Endometrial microvascular endothelial cells (primary cell): ENCODE measurements at regions not wholly inside any gene's neighbourhood (a gene's known extent, or its start where the extent isn't known, plus 50 kb on each side); places are given as distances from the start of the nearest gene placed in this dataset.

Experiments used
- in situ Hi-C: cut with HindIII; loops from 2 replicates; pipeline ENCODE4 v1.10.0; 2017; ENCODE audit warnings: low sequenced_read_pairs, low pct_unique_long_range_greater_than_20kb; ENCODE audit errors: inconsistent ontology term

- in situ Hi-C loops = no loop called here
Observed at GRCh38 chr9:14522627-14523379, 170.4 kb downstream of the ZDHHC21 start.

DNA sequence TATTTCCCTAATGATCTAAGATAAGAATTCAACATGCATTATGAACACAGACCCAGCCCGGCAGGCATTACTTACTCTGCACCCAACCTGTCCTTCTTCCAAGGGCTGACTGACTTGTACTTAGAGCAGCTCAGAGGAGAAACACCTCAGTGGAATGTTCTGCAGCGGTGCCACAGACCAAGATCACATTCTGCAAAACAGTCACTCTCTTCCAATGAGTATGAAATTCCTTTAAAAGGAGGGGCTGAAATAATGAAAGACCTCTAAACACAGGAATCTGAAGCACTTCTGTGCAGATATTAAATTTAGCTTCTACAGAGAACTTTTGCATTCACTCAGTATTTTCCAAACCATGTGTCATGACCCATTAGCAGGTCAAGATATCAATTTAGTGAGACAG is 172.9 kb downstream of the ZDHHC21 start:
- in situ Hi-C loops = no loop called here

- in situ Hi-C loops = no loop called here
Observed at GRCh38 chr9:14517154-14517906, 175.9 kb downstream of the ZDHHC21 start.

DNA sequence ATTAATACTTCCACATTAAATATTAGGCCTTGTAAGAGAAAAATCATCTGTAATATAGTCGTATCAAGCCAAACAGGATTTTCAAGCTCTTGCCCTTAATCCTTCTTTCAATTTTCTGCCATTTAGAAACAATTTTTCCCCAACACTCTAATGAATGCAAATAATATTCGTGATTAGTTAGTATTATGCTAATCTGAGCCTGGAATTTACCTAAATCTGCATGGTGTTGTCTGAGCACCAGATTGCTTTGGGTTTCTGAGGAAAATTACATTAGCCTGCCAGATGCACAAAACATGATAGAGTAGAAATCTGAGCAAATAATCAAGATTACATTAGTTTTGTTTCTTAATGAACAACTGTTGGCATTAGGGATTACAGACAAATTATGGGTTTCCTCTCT is 176.6 kb downstream of the ZDHHC21 start:
- in situ Hi-C loops = no loop called here

- in situ Hi-C loops = no loop called here
Observed at GRCh38 chr9:14515571-14516198, 177.5 kb downstream of the ZDHHC21 start.

- in situ Hi-C loops = no loop called here
Observed at GRCh38 chr9:14515049-14515448, 178.2 kb downstream of the ZDHHC21 start.

GRCh38 chr9:14512942-14513341 is 180.3 kb downstream of the ZDHHC21 start:
- in situ Hi-C loops = no loop called here

DNA sequence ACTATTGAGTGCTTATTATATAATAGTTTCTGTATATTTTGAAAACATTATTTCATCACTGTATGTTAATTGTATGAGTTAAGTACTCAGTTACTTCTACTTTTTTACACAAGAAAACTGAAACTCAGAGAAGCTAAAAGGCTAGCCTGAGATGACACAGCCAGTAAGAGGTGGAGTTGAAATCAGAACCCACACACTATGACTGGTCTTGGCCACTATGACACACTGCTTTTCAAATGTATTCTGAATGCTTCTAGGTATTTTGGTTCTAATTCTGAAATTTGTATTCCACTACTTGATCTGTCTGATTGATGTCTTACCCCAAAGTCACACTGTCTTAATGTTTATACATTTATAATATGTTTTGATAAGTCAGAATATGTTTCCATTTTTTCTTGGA is 181.8 kb downstream of the ZDHHC21 start:
- in situ Hi-C loops = no loop called here

DNA sequence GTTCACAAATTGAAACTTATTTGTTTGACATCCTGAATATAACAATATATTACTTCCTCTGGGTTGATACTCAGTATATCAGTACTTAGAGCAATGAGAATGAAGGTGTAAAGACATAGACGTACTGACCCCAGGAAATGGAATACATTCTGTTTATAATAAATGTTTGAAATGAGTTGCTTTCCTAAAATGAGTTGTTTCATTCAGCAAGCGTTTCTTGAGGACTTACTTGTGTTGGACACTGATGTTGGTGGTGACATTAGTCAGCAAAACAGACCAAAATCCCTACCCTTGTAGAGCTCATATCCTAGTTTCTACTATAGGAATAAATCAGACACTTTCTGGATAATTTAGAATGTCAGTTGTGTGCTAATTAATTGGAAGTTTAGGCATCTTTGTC is 184.3 kb downstream of the ZDHHC21 start:
- in situ Hi-C loops = no loop called here

DNA sequence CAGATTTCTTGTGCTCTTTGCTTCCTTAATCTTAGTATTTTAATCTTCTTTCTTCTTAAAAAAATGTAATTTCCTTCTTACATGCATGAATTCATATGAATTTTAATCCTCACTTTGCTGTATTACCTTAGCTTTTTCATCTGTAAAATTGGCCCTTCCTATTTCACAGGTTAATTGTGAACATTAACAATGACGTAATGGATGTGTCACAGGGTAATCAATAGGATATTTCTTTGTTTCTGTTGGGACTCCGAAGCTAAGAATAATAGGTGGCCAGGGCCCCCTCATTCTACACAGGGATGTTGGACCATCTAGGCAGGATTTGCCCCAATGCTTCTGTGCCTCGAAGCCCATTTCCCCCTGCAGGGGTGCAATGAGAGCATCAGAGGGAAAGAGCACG is 187.4 kb upstream of the NFIB start:
- in situ Hi-C loops = no loop called here

- in situ Hi-C loops = no loop called here
Observed at GRCh38 chr9:14500705-14501104, 186.8 kb upstream of the NFIB start.

GRCh38 chr9:14499976-14500375 is 186.0 kb upstream of the NFIB start:
- in situ Hi-C loops = no loop called here

DNA sequence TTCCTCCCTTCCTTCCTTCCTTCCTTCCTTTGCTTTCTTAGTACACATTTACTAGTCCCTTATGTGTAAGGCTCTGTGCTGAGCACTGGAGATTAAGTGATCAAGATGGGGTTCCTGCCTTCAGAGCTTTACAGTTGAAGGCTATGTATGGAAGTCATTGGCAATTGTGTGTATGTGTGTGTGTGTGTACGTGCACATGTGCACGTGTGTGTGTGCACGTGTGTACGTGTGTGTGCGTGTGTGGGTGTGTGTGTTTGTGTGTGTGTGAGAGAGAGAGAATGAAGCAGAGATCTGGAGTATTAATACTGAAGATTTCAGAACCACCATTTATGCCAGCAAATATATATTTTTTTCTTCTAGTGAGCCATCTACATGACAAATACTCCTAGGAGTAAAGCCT is 184.9 kb upstream of the NFIB start:
- in situ Hi-C loops = no loop called here

GRCh38 chr9:14497476-14497875 is 183.5 kb upstream of the NFIB start:
- in situ Hi-C loops = no loop called here

GRCh38 chr9:14488421-14489190 is 174.7 kb upstream of the NFIB start:
- in situ Hi-C loops = no loop called here

DNA sequence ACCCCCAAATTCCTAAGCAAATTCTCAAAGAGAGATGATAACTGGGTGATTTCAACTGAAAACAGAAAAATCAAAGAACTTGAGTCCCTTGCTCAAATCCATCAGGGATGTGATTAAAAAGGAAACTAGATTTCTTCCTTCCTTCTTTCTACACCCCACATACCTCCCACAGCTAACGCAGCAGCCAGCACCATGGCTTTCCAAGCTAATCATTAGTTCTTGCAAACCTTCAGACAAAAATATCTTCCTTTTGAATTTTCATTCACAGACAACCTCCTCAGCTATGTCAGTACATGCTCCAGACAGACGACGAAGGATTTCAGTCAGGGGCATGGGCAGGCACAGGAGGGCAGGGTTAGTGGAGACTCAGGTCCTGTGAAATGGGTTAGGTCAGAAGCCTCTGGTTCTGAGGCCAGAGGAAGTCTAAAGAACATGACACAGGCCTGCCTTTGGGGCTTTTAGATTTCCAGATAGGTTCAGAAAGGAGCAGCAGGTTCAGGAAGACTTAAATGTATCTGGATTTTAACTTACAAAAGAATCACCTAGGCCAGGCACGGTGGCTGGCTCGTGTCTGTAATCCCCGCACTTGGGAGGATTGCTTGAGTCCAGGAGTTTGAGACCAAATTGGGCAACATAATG is 173.7 kb upstream of the NFIB start:
- in situ Hi-C loops = no loop called here

DNA sequence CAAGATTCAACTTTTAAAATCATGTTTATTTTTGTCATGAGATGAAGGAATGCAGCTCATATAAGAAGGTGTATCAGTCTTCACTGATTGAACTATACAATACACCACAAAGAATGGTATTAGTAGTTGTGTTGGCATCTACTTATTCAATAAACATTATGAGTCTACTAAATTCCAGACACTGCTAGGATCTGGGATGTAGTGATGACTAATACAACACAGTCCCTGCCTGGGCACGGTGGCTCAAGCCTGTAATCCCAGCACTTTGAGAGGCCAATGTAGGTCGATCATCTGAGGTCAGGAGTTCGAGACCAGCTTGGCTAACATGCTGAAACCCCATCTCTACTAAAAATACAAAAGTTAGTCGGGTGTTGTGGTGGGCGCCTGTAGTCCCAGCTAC is 171.4 kb upstream of the NFIB start:
- in situ Hi-C loops = no loop called here

DNA sequence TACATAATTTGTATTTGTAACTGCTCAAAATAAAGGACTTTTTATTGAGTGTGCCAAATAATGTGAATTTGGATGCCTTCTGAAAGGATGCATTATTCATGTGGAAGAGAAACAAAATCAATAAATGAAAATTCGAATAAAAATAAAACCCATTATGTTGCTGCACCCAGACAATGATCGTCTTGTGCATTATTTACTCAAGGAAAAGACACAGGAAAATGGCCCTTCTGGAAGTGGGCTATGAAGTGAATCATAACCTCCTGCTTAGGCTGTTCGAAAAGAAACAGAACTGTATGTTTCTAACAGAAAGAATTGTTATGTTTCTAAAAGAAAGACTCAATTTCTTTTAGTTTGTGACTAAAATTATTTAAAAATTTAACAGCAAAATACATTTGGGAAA is 168.9 kb upstream of the NFIB start:
- in situ Hi-C loops = no loop called here

DNA sequence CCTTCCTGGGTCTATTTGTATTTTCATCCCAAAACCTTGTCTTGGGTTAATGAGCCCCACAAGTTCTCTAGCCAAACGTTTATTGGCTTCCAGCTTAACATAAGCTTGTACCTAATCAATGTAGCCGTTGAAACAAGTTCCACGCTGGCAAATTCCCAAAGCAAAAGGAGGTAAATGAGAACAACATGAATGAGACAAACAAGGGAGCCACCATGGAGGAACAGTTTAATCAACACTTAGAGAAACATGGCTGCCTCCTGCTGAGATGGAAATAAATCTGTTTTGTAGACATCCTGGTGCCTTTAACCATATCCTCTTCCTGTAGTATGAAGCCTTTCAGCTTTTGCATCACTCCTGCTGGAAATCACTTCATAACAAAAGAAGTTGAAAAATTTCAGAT is 166.6 kb upstream of the NFIB start:
- in situ Hi-C loops = no loop called here
